ENCODE measurements at regions not wholly inside any gene's neighbourhood (a gene's known extent, or its start where the extent isn't known, plus 50 kb on each side); places are given as distances from the start of the nearest gene placed in this dataset.

GRCh38 chr5:144015961-144016360, 154.5 kb downstream of the YIPF5 start:
- TF ChIP-seq CTCF (IDR thresholded peaks at IDR 0.05; ENCODE audit: low read depth, low read length) = no peak
- no peak overlapping the region for H3K4me3 ChIP-seq (ENCODE audit: low read depth, low read length)

GRCh38 chr5:144017119-144017518, 153.3 kb downstream of the YIPF5 start:
- no peak overlapping the region for H3K4me3 ChIP-seq (ENCODE audit: low read depth, low read length)
- TF ChIP-seq CTCF (IDR thresholded peaks at IDR 0.05; ENCODE audit: low read depth, low read length) = no peak

GRCh38 chr5:144017631-144018030, 152.8 kb downstream of the YIPF5 start:
- H3K4me3 ChIP-seq (ENCODE audit: low read depth, low read length) = no peak overlapping the region
- TF ChIP-seq CTCF (IDR thresholded peaks at IDR 0.05; ENCODE audit: low read depth, low read length) = no peak

- no peak overlapping the region for H3K4me3 ChIP-seq (ENCODE audit: low read depth, low read length)
- TF ChIP-seq CTCF (IDR thresholded peaks at IDR 0.05; ENCODE audit: low read depth, low read length) = no peak
Measured at GRCh38 chr5:144024090-144024489, 146.4 kb downstream of the YIPF5 start.

- H3K4me3 ChIP-seq (ENCODE audit: low read depth, low read length) = no peak overlapping the region
- no peak for TF ChIP-seq CTCF (IDR thresholded peaks at IDR 0.05; ENCODE audit: low read depth, low read length)
Measured at GRCh38 chr5:144024545-144024944, 145.9 kb downstream of the YIPF5 start.

- H3K4me3 ChIP-seq (ENCODE audit: low read depth, low read length) = no peak overlapping the region
- no peak for TF ChIP-seq CTCF (IDR thresholded peaks at IDR 0.05; ENCODE audit: low read depth, low read length)
Measured at GRCh38 chr5:144026286-144026685, 144.2 kb downstream of the YIPF5 start.

- TF ChIP-seq CTCF (IDR thresholded peaks at IDR 0.05; ENCODE audit: low read depth, low read length) = no peak
- H3K4me3 ChIP-seq (ENCODE audit: low read depth, low read length) = no peak overlapping the region
Measured at GRCh38 chr5:144028058-144028457, 142.4 kb downstream of the YIPF5 start.
